B cell (primary cell): ENCODE measurements at regions not wholly inside any gene's neighbourhood (a gene's known extent, or its start where the extent isn't known, plus 50 kb on each side); places are given as distances from the start of the nearest gene placed in this dataset.
"Not testable (repeated sequence)": the region's sequence is repeated elsewhere in the genome, so short reads cannot be mapped to it uniquely, and the experiment has no call there.

Experiments used
- ATAC-seq: fragments of 200-7000 bp; cut with Tn5 transposase; one replicate; pipeline ENCODE4 v1.10.0; 2021; ENCODE audit warnings: low read depth, mild to moderate bottlenecking, moderate number of reproducible peaks, moderate library complexity
- CTCF ChIA-PET: fragments of 350-600 bp; sonication (Branson Sonifier 250); formaldehyde crosslinking; loops from one replicate; lab custom pipeline; 2021; ENCODE audit warnings: antibody characterized with exemption, inconsistent platforms; lab: Charles Lee
- POLR2A ChIA-PET: fragments of 350-600 bp; sonication (Branson Sonifier 250); formaldehyde crosslinking; loops from one replicate; lab custom pipeline; 2021; ENCODE audit warnings: antibody characterized with exemption; lab: Charles Lee
- DNase-seq: peaks from one replicate; pipeline ENCODE4 v3.0.0; 2013
- H2AFZ ChIP-seq: 2 replicates; pipeline ENCODE4 v1.6.1; 2012; ENCODE audit warnings: mild to moderate bottlenecking, low read depth, low read length; ENCODE audit not compliant: insufficient read depth, poor library complexity, severe bottlenecking
- H3K27ac ChIP-seq, 2 donors: 1 replicate in 1 of 2; 2 replicates in 1 of 2; pipeline ENCODE4 v1.5.1; 2012 to 2013; ENCODE audit warnings: low read length in 2 of 2, mild to moderate bottlenecking in 2 of 2, moderate library complexity in 1 of 2
- H3K27me3 ChIP-seq, 4 experiments: fragments of 200-600 bp in 1 of 4; sonication (generic) in 1 of 4; replicated peaks in 1 of 4; 1 replicate in 2 of 4; 2 replicates in 2 of 4; pipeline versions ENCODE4 v1.6.1 to v1.7.0; 2013 to 2016; ENCODE audit warnings: low read length in 3 of 4, mild to moderate bottlenecking in 2 of 4, mixed read lengths in 1 of 4, moderate library complexity in 1 of 4; ENCODE audit not compliant: insufficient read depth in 4 of 4, control insufficient read depth in 3 of 4; ENCODE audit errors: control extremely low read depth in 1 of 4
- H3K36me3 ChIP-seq, 2 experiments: replicated peaks in 1 of 2; 1 replicate in 1 of 2; 2 replicates in 1 of 2; pipeline versions ENCODE4 v1.6.1 to v1.7.1; 2013; ENCODE audit warnings: low read length in 1 of 2; ENCODE audit not compliant: insufficient read depth in 2 of 2, control insufficient read depth in 1 of 2; ENCODE audit errors: control extremely low read depth in 1 of 2, extremely low read depth in 1 of 2
- H3K4me1 ChIP-seq, 2 donors: fragments of 200-600 bp in 1 of 2; sonication (generic) in 1 of 2; 1 replicate in 1 of 2; 2 replicates in 1 of 2; pipeline versions ENCODE4 v1.5.1 to v1.6.1; 2013 to 2017; ENCODE audit warnings: low read length in 2 of 2; ENCODE audit not compliant: control insufficient read depth in 2 of 2, insufficient read depth in 2 of 2
- H3K4me2 ChIP-seq: replicated peaks from 2 replicates; pipeline ENCODE3; 2012; ENCODE audit warnings: mild to moderate bottlenecking, low read depth, low read length; ENCODE audit not compliant: poor library complexity, severe bottlenecking
- H3K4me3 ChIP-seq, 5 experiments: fragments of 200-600 bp in 1 of 5; sonication (generic) in 1 of 5; 1 replicate in 3 of 5; 2 replicates in 2 of 5; pipeline versions ENCODE4 v1.5.1 to v1.7.0; 2011 to 2016; ENCODE audit warnings: low read length in 4 of 5, mild to moderate bottlenecking in 4 of 5, low read depth in 2 of 5, control low read depth in 1 of 5, moderate library complexity in 1 of 5; ENCODE audit not compliant: insufficient read depth in 1 of 5; ENCODE audit errors: control extremely low read depth in 1 of 5, extremely low read depth in 1 of 5
- H3K79me2 ChIP-seq: fragments of 200-600 bp; sonication (generic); one replicate; pipeline ENCODE4 v1.6.0; 2016; ENCODE audit warnings: low read length; ENCODE audit not compliant: control insufficient read depth, insufficient read depth
- H3K9ac ChIP-seq: fragments of 200-600 bp; sonication (generic); 2 replicates; pipeline ENCODE4 v1.6.1; 2017; ENCODE audit warnings: mild to moderate bottlenecking, low read length, moderate library complexity
- H3K9me3 ChIP-seq, 3 donors: one replicate each; pipeline versions ENCODE4 v1.6.1 to v1.7.1; 2013; ENCODE audit warnings: low read length in 2 of 3; ENCODE audit not compliant: control insufficient read depth in 2 of 3, insufficient read depth in 1 of 3; ENCODE audit errors: control extremely low read depth in 1 of 3
- H4K20me1 ChIP-seq: 2 replicates; pipeline ENCODE4 v1.6.0; 2012; ENCODE audit warnings: mild to moderate bottlenecking, low read length; ENCODE audit not compliant: insufficient read depth, control insufficient read depth, poor library complexity, severe bottlenecking
- H3K27ac Mint-ChIP-seq: one replicate; pipeline ENCODE4 v1.8.0; 2021; ENCODE audit warnings: mixed read lengths
- H3K27me3 Mint-ChIP-seq: one replicate; pipeline ENCODE4 v1.8.0; 2021; ENCODE audit warnings: mixed read lengths
- H3K4me1 Mint-ChIP-seq: one replicate; pipeline ENCODE4 v1.8.0; 2021; ENCODE audit warnings: mixed read lengths
- H3K4me3 Mint-ChIP-seq: one replicate; pipeline ENCODE4 v1.8.0; 2021; ENCODE audit warnings: mixed read lengths
- H3K9me3 Mint-ChIP-seq: one replicate; pipeline ENCODE4 v1.8.0; 2022; ENCODE audit warnings: mixed read lengths; ENCODE audit not compliant: insufficient read depth
- EZH2 ChIP-seq: IDR thresholded peaks from 2 replicates; pipeline ENCODE4 v1.6.1; 2012; ENCODE audit warnings: borderline replicate concordance, low read depth, mild to moderate bottlenecking, moderate library complexity, low read length; ENCODE audit not compliant: insufficient read depth, poor library complexity, severe bottlenecking
- WGBS: methylation state at CpG from one replicate; pipeline ENCODE4 v1.1.5; 2013; ENCODE audit warnings: missing lambda C conversion rate; ENCODE audit not compliant: insufficient coverage; 5-methylcytosine and 5-hydroxymethylcytosine counted together
- intact Hi-C: fragments of 100-400 bp; cut with micrococcal nuclease; formaldehyde crosslinking; loops from one replicate; pipeline ENCODE4 v1.10.0; 2022
- TF ChIP-seq, protein P1 (sequence below): fragments of 200-600 bp; IDR thresholded peaks from one replicate; pipeline ENCODE4 v1.8.0; 2022; ENCODE audit warnings: antibody characterized with exemption, mild to moderate bottlenecking

DNA sequence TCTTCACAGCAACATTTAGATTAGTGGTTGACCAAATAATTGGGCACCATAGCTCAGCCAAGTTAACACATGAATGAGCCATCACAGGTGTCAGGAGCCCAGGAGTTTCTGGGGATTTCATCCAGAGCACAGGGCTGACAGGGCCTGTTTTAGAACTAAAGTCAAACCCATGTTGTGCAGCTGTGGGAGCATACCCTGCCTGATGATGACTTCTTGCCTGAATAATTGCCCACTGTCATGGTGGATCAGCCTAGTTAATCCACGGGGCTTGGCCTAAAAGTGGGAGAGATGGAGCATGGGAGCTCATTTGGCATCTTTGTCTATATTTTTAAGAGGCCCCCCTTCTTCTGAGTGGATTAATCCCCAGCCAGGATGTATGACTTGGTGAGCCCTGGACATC, 105.6 kb upstream of the GDNF start:
- Mint-ChIP-seq H3K27me3 (peaks cover 7% of the 10 kb centered on the region), H3K4me1 (no peaks in the 10 kb centered on the region), H3K27ac (no peak overlapping the region), H3K9me3 (peaks cover 5% of the 10 kb centered on the region), H3K4me3 (no peak overlapping the region)
- Histone ChIP-seq H3K36me3 (no peaks in the 10 kb centered on the region), H3K27ac (no peak overlapping the region), H3K9me3 (no peaks in the 10 kb centered on the region), H3K9ac (no peak overlapping the region), H3K79me2 (no peaks in the 10 kb centered on the region), H4K20me1 (no peaks in the 10 kb centered on the region), H3K4me3 (no peak overlapping the region), H3K27me3 (no peaks in the 10 kb centered on the region), H3K4me2 (no peak overlapping the region), H3K4me1 (no peaks in the 10 kb centered on the region), H2AFZ (no peak overlapping the region)
- DNase-seq (no peak), ATAC-seq (no peak)
- CTCF ChIA-PET, result no interaction called here
- TF ChIP-seq EZH2, result no peak
- TF ChIP-seq, protein P1, sequence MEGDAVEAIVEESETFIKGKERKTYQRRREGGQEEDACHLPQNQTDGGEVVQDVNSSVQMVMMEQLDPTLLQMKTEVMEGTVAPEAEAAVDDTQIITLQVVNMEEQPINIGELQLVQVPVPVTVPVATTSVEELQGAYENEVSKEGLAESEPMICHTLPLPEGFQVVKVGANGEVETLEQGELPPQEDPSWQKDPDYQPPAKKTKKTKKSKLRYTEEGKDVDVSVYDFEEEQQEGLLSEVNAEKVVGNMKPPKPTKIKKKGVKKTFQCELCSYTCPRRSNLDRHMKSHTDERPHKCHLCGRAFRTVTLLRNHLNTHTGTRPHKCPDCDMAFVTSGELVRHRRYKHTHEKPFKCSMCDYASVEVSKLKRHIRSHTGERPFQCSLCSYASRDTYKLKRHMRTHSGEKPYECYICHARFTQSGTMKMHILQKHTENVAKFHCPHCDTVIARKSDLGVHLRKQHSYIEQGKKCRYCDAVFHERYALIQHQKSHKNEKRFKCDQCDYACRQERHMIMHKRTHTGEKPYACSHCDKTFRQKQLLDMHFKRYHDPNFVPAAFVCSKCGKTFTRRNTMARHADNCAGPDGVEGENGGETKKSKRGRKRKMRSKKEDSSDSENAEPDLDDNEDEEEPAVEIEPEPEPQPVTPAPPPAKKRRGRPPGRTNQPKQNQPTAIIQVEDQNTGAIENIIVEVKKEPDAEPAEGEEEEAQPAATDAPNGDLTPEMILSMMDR, result no peak
- intact Hi-C loops, result no loop called here
- POLR2A ChIA-PET, result no interaction called here
- 100% methylated on average over 1 of the region's 1 CpG for WGBS

DNA sequence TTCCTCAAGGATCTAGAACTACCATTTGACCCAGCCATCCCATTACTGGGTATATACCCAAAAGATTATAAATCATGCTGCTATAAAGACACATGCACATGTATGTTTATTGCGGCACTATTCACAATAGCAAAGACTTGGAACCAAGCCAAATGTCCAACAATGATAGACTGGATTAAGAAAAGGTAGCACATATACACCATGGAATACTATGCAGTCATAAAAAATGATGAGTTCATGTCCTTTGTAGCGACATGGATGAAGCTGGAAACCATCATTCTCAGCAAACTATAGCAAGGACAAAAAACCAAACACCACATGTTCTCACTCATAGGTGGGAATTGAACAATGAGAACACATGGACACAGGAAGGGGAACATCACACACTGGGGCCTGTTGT, 103.3 kb upstream of the GDNF start:
- H3K9me3 ChIP-seq, DNase-seq, H3K27me3 Mint-ChIP-seq, H4K20me1 ChIP-seq, H3K9me3 Mint-ChIP-seq, H3K27me3 ChIP-seq, H3K4me3 ChIP-seq, ATAC-seq, H3K4me3 Mint-ChIP-seq, H3K4me1 Mint-ChIP-seq, CTCF ChIA-PET, intact Hi-C loops, H3K27ac ChIP-seq, H3K79me2 ChIP-seq, H3K4me2 ChIP-seq, H3K9ac ChIP-seq, POLR2A ChIA-PET, H3K36me3 ChIP-seq, H3K27ac Mint-ChIP-seq, H3K4me1 ChIP-seq, H2AFZ ChIP-seq: not testable (repeated sequence)
- no CpG with 5 or more reads among the region's 2 CpGs for WGBS
